ENCODE measurements at regions not wholly inside any gene's neighbourhood (a gene's known extent, or its start where the extent isn't known, plus 50 kb on each side); places are given as distances from the start of the nearest gene placed in this dataset.

DNA sequence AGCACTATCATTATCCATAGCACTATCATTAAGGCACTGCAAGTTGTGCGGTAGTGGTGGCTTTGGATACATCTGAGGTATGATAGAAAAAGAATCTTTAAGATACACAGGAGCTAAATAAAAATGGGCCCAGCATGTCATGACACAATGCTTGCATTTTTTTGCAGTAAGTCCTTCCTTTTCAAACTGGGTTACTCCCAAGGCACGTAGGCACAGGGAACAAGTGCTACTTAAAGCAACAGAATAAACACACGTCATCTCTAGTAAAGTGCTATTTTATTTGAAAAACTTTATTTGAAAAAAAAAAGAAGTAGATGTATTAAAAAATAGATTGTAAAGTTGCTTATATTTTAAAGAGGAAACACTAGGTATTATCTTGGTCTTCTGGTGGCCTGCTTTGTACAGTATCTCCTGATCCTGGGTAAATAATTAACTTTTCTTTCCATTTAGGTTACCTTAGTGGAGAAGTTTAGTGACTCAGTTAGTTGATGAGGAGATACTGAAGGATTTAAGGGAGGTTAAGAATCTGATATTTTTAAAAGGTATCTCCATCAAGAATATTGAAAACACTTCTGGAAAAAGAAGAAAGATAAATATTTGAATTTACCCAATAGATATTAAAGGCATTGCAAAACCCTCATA, 129.6 kb downstream of the EDN1 start:
- H3K4me3 ChIP-seq (ENCODE audit: low read depth, low read length), result no peak overlapping the region
- no peak for DNase-seq (ENCODE audit: low read depth)
- TF ChIP-seq, protein P1, sequence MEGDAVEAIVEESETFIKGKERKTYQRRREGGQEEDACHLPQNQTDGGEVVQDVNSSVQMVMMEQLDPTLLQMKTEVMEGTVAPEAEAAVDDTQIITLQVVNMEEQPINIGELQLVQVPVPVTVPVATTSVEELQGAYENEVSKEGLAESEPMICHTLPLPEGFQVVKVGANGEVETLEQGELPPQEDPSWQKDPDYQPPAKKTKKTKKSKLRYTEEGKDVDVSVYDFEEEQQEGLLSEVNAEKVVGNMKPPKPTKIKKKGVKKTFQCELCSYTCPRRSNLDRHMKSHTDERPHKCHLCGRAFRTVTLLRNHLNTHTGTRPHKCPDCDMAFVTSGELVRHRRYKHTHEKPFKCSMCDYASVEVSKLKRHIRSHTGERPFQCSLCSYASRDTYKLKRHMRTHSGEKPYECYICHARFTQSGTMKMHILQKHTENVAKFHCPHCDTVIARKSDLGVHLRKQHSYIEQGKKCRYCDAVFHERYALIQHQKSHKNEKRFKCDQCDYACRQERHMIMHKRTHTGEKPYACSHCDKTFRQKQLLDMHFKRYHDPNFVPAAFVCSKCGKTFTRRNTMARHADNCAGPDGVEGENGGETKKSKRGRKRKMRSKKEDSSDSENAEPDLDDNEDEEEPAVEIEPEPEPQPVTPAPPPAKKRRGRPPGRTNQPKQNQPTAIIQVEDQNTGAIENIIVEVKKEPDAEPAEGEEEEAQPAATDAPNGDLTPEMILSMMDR (IDR thresholded peaks at IDR 0.05; ENCODE audit: insufficient read depth, low read depth, low read length), result no peak

DNA sequence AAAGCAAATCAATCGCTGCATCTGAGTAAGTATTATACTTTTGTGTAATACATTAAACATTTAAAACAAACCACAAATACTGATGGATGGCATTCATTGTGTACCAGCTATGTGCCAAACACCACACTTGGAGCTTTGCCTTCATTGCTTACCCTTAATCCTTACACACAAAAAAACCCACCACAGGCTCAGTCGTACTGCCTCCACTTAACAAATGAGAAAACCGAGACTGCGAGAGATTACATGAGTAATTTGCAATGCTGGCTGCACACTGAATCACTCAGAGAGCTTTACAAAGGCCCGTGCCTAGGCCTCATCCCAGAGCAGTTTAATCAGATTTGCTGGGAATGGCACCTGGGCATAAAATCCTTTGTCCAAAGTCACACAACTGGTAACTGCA, 130.5 kb downstream of the EDN1 start:
- TF ChIP-seq, protein P1 (IDR thresholded peaks at IDR 0.05; ENCODE audit: insufficient read depth, low read depth, low read length), result no peak
- no peak overlapping the region for H3K4me3 ChIP-seq (ENCODE audit: low read depth, low read length)
- no peak for DNase-seq (ENCODE audit: low read depth)

DNA sequence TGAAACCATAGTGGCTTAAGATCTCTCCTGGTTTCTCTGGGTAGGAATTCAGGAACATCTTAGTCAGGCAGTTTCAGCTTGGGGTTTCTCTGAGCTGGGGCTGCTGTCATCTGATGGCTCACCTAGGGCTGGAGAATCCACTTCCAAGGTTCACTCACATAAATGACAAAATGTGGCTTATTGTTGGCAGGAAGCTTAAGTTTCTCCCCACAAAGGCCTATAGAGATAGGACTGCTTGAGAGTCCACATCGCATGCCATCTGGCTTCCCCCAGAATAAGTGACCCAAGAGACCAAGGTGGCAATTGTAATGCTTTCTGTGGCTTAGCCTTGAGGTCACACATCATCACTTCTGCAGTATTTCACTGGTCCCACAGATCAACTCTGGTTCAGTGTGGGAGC, 131.4 kb downstream of the EDN1 start:
- TF ChIP-seq, protein P1 (IDR thresholded peaks at IDR 0.05; ENCODE audit: insufficient read depth, low read depth, low read length), result no peak
- DNase-seq (ENCODE audit: low read depth), result no peak
- no peak overlapping the region for H3K4me3 ChIP-seq (ENCODE audit: low read depth, low read length)

DNA sequence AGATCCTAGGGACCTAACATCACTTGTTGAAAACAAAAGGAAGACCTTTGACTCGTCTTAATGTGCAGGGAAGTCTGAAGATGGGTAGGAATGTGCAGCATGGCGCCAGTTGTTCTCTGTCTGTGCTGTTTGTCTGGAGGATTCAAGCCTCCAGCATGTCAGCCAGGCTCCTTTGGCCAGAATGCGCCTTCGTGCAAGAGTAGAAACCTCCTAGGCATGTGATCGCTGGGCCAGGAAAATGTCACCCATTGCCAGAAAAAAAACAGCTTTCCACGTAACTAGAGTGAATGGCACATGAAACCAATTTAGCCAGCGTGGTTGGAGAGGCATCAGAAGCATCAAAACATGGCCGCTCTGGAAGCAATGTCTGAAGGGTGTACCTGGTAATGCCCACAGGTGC, 132.7 kb downstream of the EDN1 start:
- H3K4me3 ChIP-seq (ENCODE audit: low read depth, low read length), result no peak overlapping the region
- no peak for DNase-seq (ENCODE audit: low read depth)
- TF ChIP-seq, protein P1 (IDR thresholded peaks at IDR 0.05; ENCODE audit: insufficient read depth, low read depth, low read length), result no peak

DNA sequence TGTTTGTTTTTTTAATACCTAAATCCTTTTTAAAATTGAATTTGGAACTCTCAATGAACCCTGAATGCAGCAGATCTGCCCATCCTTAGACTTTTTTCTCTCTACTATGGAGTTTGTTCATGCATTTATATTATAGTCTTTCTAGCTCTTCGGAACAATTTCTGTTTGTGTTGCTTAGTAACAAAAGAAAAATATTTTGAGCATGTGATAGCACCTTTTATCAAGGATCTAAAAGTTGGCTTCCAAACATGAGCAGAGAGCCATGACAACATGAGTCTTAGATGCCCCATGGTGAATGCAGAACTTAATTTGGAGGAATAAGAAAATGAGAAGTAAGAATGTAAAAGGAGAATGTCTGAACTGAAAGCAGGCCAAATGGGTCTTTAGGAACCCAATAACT, 133.7 kb downstream of the EDN1 start:
- no peak for DNase-seq (ENCODE audit: low read depth)
- TF ChIP-seq, protein P1 (IDR thresholded peaks at IDR 0.05; ENCODE audit: insufficient read depth, low read depth, low read length), result no peak
- no peak overlapping the region for H3K4me3 ChIP-seq (ENCODE audit: low read depth, low read length)

DNA sequence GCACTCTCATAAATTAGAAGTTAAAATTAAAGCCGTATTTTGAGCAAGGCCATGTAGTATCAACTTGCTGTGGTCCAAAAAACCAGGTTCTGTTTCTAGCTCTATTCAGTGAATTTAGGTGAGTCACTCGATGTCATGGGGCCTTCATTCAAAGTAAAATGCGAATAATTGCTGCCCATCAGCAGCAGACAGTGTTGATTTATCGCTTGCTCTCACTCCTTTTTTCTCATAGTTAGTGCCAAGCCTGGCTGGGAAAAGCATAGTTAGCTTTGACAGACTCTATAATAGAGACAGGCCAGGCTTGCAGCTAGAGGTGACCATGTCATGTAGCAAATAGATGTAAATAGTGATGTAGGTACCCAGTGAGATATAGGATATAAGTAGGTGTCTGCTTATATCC, 136.0 kb downstream of the EDN1 start:
- no peak overlapping the region for H3K4me3 ChIP-seq (ENCODE audit: low read depth, low read length)
- TF ChIP-seq, protein P1 (IDR thresholded peaks at IDR 0.05; ENCODE audit: insufficient read depth, low read depth, low read length), result no peak
- DNase-seq (ENCODE audit: low read depth), result no peak

DNA sequence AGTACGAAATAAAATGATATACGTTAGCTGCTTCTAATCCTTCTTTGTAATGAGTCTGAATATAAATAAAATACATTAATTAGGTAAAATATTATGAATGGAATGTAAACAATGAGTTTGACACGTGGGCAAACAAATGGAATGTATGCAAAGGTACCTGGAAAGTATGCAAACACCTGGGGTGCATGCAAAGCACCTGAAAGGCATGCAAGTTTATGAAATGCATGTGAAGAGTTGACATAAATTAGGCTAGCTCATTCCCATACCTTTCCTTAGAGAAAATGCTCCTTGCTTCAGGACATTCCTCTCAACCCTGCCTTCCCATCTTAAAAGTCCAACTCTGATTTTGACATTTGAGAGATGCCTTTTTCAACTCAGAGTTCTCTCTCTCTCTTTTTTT, 140.9 kb downstream of the EDN1 start:
- no peak overlapping the region for H3K4me3 ChIP-seq (ENCODE audit: low read depth, low read length)

More for the DNA sequence above, 140.9 kb downstream of the EDN1 start:
- DNase-seq (ENCODE audit: low read depth), result no peak
- TF ChIP-seq, protein P1 (IDR thresholded peaks at IDR 0.05; ENCODE audit: insufficient read depth, low read depth, low read length), result no peak
